Endothelial cell of umbilical vein (primary cell): ENCODE measurements at regions not wholly inside any gene's neighbourhood (a gene's known extent, or its start where the extent isn't known, plus 50 kb on each side); places are given as distances from the start of the nearest gene placed in this dataset.

Experiments used
- CTCF ChIP-seq, 2 donors: IDR thresholded peaks; 1 replicate in 1 of 2; 2 replicates in 1 of 2; pipeline ENCODE4 v1.5.1; 2011; ENCODE audit warnings: low read length in 2 of 2, mild to moderate bottlenecking in 2 of 2, moderate library complexity in 2 of 2, control low read depth in 1 of 2, inconsistent platforms in 1 of 2, low read depth in 1 of 2; ENCODE audit not compliant: insufficient read depth in 1 of 2; ENCODE audit errors: extremely low read depth in 1 of 2
- GATA2 ChIP-seq: IDR thresholded peaks from 2 replicates; pipeline ENCODE4 v1.7.0; 2011; ENCODE audit warnings: low read depth, mild to moderate bottlenecking, moderate library complexity, mixed read lengths, low read length; ENCODE audit not compliant: insufficient read length, insufficient read depth
- POLR2A ChIP-seq: IDR thresholded peaks from 2 replicates; pipeline ENCODE4 v1.6.1; 2012; ENCODE audit warnings: low read depth, mild to moderate bottlenecking, control low read depth, low read length

- TF ChIP-seq POLR2A (no peak), CTCF (IDR thresholded peaks at IDR 0.05; ENCODE audit: extremely low read depth in 1 of 2, insufficient read depth in 1 of 2, low read depth in 1 of 2, low read length in 2 of 2) (no peak), GATA2 (no peak)
These were observed 67.9 kb upstream of the ZNF648 start for GRCh38 chr1:182129398-182129797.
